GM18498 (cell line): ENCODE measurements at regions not wholly inside any gene's neighbourhood (a gene's known extent, or its start where the extent isn't known, plus 50 kb on each side); places are given as distances from the start of the nearest gene placed in this dataset.
A peak's percentile ranks its signal among the peaks of the same experiment; 100 is the strongest.

Experiments
- ATAC-seq: cut with Tn5 transposase; IDR thresholded peaks from one replicate; pipeline ENCODE4 v1.9.1; 2021; ENCODE audit warnings: mild to moderate bottlenecking, moderate library complexity; ENCODE audit not compliant: unreplicated experiment

GRCh38 chr10:25113191-25114035 is 61.4 kb upstream of the GPR158 start:
- peak; percentile 92 for ATAC-seq

GRCh38 chr10:25114036-25114411 is 60.8 kb upstream of the GPR158 start:
- ATAC-seq: no peak

- ATAC-seq: no peak
Measured at GRCh38 chr10:25117757-25118156, 57.0 kb upstream of the GPR158 start.

- ATAC-seq: no peak
Measured at GRCh38 chr10:25120188-25120587, 54.6 kb upstream of the GPR158 start.
